Dedifferentiated amniotic fluid mesenchymal stem cell (primary cell): ENCODE measurements at regions not wholly inside any gene's neighbourhood (a gene's known extent, or its start where the extent isn't known, plus 50 kb on each side); places are given as distances from the start of the nearest gene placed in this dataset.
"Not testable (repeated sequence)": the region's sequence is repeated elsewhere in the genome, so short reads cannot be mapped to it uniquely, and the experiment has no call there.

Experiments used
- DNase-seq: peaks from one replicate; pipeline ENCODE4 v3.0.0-alpha.2; 2016; ENCODE audit errors: extremely low spot score

DNA sequence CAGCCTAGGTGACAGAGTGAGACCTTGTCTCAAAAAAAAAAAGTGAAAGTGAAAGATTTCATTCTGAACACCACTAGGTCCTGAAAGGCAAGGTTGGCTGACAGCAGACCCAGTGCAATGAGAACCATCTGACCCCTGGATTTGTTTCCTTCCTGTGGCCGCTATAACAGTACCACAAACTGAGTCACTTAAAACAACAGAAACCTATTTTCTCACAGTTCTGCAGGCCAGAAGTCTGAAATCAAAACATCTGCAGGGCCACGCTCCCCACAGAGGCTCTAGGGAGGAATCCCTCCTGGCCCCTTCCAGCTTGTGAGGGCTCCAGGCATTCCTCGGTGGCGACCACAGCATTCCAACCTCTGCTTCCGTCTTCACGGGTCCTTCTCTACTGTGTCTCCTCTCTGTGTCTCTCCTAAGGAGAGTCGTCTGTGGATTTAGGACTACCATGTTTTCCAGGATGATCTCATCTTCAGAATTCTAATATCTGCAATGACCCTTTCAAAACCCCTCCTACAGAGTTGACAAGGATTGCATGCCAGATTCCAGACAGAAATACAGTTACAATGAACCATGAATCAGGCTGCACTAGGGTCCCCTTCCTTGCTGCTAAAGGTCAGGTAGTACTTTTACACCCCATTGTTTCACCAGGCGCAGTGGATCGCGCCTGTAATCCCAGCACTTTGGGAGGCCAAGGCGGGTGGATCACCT, 78.0 kb upstream of the ADGRL1 start:
- peak; percentile 64 for DNase-seq

GRCh38 chr19:14279270-14279669, 73.3 kb upstream of the ADGRL1 start:
- not testable (repeated sequence) for DNase-seq

DNA sequence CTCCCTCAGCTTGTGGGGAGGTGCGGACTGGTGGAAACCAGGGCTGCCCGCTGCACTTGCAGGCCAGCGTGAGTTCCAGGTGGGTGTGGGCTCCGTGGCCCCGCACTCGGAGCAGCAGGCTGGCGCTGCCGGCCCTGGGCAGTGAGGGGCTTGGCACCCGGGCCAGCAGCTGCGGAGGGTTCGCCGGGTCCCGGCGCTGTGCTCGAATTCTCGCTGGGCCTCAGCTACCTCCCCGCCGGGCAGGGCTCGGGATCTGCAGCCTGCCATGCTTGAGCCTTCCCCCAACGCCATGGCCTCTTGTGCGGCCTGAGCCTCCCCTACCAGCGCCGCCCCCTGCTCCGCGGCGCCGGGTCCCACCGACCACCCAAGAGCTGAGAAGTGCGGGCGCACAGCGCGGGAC, 71.6 kb upstream of the ADGRL1 start:
- DNase-seq, result no peak

DNA sequence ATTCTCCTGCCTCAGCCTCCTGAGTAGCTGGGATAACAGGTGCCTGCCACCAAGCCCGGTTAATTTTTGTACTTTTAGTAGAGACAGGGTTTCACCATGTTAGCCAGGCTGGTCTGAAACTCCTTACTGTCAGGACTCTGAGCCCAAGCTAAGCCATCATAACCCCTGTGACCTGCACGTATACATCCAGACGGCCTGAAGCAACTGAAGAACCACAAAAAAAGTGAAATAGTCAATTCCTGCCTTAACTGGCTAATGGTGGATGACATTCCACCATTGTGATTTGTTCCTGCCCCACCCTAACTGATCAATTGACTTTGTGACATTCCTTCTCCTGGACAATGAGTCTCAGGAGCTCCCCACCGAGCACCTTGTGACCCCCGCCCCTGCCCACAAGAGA, 69.9 kb upstream of the ADGRL1 start:
- not testable (repeated sequence) for DNase-seq

- no peak for DNase-seq
These were observed 66.7 kb upstream of the ADGRL1 start for GRCh38 chr19:14272623-14273022.

DNA sequence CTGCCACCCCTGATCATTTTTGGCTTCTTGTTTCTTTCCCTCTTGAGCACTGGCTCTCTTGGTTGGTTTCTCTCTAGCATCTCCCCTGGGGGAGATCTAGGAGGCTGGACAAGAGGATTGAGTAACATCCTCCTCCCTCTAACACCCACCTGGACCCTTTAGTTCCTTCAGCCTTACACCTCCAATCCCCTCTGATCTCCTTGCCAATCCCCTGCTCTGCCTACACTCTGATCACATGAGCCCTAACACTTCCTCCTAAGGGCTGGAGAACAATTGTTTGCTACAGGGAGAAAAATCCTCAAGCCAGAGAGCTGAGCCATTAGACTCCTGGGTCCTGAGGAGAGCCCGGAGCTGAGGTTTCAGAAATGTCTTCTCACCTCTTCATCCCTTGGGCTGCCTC, 65.9 kb upstream of the ADGRL1 start:
- no peak for DNase-seq

DNA sequence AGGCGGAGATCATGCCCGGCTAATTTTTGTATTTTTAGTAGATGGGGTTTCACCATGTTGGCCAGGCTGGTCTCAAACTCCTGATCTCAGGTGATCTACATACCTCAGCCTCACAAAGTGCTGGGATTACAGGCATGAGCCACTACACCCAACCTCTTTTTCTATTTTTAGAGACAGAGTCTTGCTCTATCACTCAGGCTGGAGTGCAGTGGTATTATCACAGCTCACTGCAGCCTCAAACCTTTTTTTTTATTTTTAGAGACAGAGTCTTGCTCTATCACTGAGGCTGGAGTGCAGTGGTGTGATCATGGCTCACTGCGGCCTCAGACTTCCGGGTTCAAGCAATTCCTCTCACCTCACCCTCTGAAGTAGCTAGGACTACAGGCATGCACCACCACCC, 64.6 kb upstream of the ADGRL1 start:
- not testable (repeated sequence) for DNase-seq

DNA sequence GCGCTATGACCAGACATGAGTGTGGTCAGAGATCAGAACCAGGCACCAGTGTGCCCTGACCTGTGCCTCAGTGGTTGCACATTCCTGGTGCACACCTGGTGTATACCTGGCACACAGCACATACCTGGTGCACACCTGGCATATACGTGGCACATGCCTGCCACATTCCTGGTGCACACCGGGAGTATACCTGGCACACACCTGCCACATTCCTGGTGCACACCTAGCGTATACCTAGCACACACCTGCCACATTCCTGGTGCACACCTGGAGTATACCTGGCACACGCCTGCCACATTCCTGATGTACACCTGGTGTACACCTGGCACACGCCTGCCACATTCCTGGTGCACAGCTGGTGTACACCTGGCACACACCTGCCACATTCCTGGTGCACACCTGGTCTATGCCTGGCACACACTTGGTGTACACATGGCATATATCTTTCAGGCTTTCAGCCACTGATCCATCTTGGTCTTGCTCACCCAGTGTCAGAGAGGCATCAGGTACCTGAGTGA, 61.3 kb upstream of the ADGRL1 start:
- no peak for DNase-seq

DNA sequence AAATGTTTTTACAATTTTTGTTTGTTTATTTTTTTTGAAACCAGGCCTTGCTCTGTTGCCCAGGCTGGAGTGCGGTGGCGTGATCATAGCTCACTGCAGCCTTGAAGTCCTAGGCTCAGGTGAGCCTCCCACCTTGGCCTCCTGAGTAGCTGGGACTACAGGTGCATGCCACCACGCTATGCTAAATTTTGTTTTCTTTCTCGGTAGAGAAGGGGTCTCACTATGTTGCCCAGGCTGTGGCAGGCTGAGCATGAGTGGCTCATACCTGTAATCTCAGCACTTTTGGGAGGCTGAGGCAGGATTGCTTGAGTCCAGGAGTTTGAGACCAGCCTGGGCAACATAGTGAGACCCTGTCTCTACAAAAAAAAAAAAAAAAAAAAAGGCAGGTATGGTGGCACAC, 60.2 kb upstream of the ADGRL1 start:
- DNase-seq, result not testable (repeated sequence)

DNA sequence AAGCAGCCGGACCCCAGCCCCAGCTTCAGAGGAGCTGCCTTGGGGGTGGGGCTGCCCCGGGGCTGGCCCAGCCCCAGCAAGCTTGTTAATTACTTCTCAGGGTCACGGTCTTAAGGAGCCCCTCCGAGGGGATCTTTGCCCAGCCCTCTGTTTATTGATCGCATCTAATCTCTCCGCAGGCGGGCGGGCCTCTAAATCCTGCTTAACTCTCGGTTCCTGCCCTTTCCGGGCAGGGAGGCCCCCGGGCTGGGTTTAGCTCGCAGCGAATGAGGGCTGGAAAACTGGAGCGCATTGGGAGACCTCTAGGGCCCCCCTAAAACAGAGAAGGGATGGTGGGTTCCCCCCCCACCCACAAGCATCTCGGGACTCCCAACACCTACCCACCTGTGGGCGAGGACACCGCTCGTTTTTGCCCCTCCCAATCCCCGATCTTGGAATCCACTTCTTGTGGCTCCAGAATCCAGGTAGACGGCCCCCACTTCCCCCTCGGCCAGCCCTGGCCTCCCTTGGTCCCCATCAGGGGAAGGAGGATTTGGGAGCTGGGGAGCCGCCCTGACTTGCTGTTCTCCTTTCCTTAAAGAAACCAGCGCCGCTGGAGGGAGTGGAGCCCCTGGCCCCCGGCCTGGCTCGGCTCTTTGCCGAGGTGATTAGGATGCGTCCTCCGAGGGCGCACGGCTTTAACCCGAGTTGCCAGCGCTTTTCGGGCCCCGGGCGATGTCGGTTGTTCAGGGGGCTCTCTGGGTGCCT, 59.5 kb upstream of the ADGRL1 start:
- no peak for DNase-seq

DNA sequence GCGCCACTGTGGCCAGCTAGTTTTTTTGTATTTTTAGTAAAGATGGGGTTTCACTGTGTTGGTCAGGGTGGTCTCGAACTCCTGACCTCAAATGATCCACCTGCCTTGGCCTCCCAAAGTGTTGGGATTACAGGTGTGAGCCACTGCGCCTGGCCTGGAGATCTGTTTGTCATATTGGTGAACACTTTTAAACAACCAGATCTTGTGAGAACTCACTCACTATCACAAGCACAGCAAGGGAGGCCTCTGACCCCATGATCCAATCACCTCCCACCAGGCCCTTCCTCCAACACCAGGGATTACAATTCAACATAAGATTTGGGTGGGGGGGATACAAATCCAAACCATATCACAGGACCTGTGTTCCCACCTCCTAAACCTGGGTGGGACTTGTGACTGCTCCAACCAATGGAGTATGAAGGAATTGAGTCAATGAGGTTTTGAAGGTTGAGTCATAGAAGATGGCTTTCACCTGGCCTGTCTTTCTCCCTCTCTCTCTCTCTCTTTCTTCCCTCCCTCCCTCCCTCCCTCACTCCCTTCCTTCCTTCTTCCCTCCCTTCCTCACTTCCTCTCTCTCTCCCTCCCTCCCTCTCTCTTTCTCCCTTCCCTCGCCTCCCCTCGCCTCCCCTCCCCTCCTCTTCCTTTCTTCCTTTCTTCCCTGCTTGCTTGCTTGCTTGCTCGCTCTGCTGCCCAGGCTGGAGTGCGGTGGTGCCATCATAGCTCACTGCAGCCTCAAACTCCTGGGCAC, 50.1 kb upstream of the ADGRL1 start:
- not testable (repeated sequence) for DNase-seq
